ENCODE measurements at regions not wholly inside any gene's neighbourhood (a gene's known extent, or its start where the extent isn't known, plus 50 kb on each side); places are given as distances from the start of the nearest gene placed in this dataset.

GRCh38 chr17:6018788-6019187 lies 51.4 kb upstream of the WSCD1 start:
- no peak overlapping the region for H3K4me3 ChIP-seq (ENCODE audit: insufficient read depth, low read depth, low read length)
- no peak overlapping the region for H2AFZ ChIP-seq (replicated peaks; ENCODE audit: low read length, poor library complexity)
- ATAC-seq (ENCODE audit: low read depth), result no peak
- H3K27me3 ChIP-seq (ENCODE audit: control insufficient read depth, insufficient read depth, low read length), result no peaks in the 10 kb centered on the region
- H4K91ac ChIP-seq (ENCODE audit: insufficient read depth, low read depth, low read length), result no peak overlapping the region
- in situ Hi-C loops (cut with MboI; ENCODE audit: low sequenced_read_pairs), result no loop called here
- H2BK20ac ChIP-seq (ENCODE audit: low read depth, low read length), result no peak overlapping the region
- no CpG with 5 or more reads among the region's 1 CpG for WGBS, 2 experiments (ENCODE audit: extremely low coverage in 2 of 2, insufficient read length in 1 of 2)
- no peak overlapping the region for H4K8ac ChIP-seq (ENCODE audit: low read depth in 2 of 2, low read length in 2 of 2)
- TF ChIP-seq RCOR1 (IDR thresholded peaks at IDR 0.05; ENCODE audit: insufficient replicate concordance, low read length) (no peak), RAD21 (IDR thresholded peaks at IDR 0.05; ENCODE audit: low read length) (no peak), RFX5 (IDR thresholded peaks at IDR 0.05; ENCODE audit: low read depth, low read length) (no peak), SMC3 (IDR thresholded peaks at IDR 0.05; ENCODE audit: low read depth, low read length) (no peak), MAFK (IDR thresholded peaks at IDR 0.05; ENCODE audit: low read depth, low read length) (no peak), CHD1 (IDR thresholded peaks at IDR 0.05; ENCODE audit: low read depth, low read length) (no peak), FOS (IDR thresholded peaks at IDR 0.05; ENCODE audit: low read depth, low read length) (no peak), POLR2A (IDR thresholded peaks at IDR 0.05; ENCODE audit: low read depth, low read length) (no peak)
- TF ChIP-seq, protein P1, sequence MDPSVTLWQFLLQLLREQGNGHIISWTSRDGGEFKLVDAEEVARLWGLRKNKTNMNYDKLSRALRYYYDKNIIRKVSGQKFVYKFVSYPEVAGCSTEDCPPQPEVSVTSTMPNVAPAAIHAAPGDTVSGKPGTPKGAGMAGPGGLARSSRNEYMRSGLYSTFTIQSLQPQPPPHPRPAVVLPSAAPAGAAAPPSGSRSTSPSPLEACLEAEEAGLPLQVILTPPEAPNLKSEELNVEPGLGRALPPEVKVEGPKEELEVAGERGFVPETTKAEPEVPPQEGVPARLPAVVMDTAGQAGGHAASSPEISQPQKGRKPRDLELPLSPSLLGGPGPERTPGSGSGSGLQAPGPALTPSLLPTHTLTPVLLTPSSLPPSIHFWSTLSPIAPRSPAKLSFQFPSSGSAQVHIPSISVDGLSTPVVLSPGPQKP (IDR thresholded peaks at IDR 0.05; ENCODE audit: borderline replicate concordance, low read depth, low read length), result no peak
- dilution Hi-C loops (cut with HindIII; ENCODE audit: low sequenced_read_pairs, unreplicated experiment), result no loop called here
- H3K27ac ChIP-seq (ENCODE audit: insufficient read depth, low read length), result no peak overlapping the region
- no peak overlapping the region for H3K14ac ChIP-seq (replicated peaks; ENCODE audit: low read depth, low read length)
- ChIA-PET POLR2A (ENCODE audit: unreplicated experiment) (no interaction called here), CTCF (interaction anchor here (0.6 kb wide), 1 partner anchor 50 kb away, joined by 4 read pairs; no protein-coding TSS in a partner anchor)
- intact Hi-C loops (cut with micrococcal nuclease), result no loop called here
- H3K4me2 ChIP-seq (ENCODE audit: low read depth, low read length), result no peak overlapping the region
- no peaks in the 10 kb centered on the region for H4K20me1 ChIP-seq (ENCODE audit: insufficient read depth, low read length)
- H2AK9ac ChIP-seq (replicated peaks; ENCODE audit: low read depth, low read length, poor library complexity), result no peak overlapping the region
- no peak overlapping the region for H2BK5ac ChIP-seq (ENCODE audit: low read depth, low read length, poor library complexity, severe bottlenecking)
- DNase-seq, result no peak
- H3K79me1 ChIP-seq (ENCODE audit: low read depth in 1 of 2, low read length in 2 of 2), result no peaks in the 10 kb centered on the region
- H3K9me3 ChIP-seq (ENCODE audit: control insufficient read depth, insufficient read depth, low read length), result peaks cover 10% of the 10 kb centered on the region
- H3K18ac ChIP-seq (ENCODE audit: low read depth, low read length), result no peak overlapping the region
- H3K9ac ChIP-seq (ENCODE audit: low read depth, low read length), result no peak overlapping the region
- no peak overlapping the region for H3K4ac ChIP-seq (ENCODE audit: low read depth, low read length)
- no TSS peak for BruUV-seq (replicated peaks)
- H3K56ac ChIP-seq (ENCODE audit: extremely low read depth, insufficient read depth, low read length), result no peak overlapping the region
- no peak overlapping the region for H2AK5ac ChIP-seq (ENCODE audit: low read depth, low read length)
- no peak overlapping the region for H3K23ac ChIP-seq (ENCODE audit: low read depth, low read length)
- H2BK120ac ChIP-seq (ENCODE audit: low read depth, low read length), result no peak overlapping the region
- H3K4me1 ChIP-seq (ENCODE audit: control insufficient read depth, insufficient read depth, low read length), result no peaks in the 10 kb centered on the region
- H2BK15ac ChIP-seq (ENCODE audit: low read depth, low read length), result no peak overlapping the region
- no peak overlapping the region for H4K5ac ChIP-seq (ENCODE audit: low read depth, low read length)
- H3K9me1 ChIP-seq (ENCODE audit: insufficient read depth, low read length), result no peaks in the 10 kb centered on the region
- no peaks in the 10 kb centered on the region for H3K36me3 ChIP-seq (ENCODE audit: control insufficient read depth, insufficient read depth, low read length)
